ENCODE measurements at regions not wholly inside any gene's neighbourhood (a gene's known extent, or its start where the extent isn't known, plus 50 kb on each side); places are given as distances from the start of the nearest gene placed in this dataset.
"Not testable (repeated sequence)": the region's sequence is repeated elsewhere in the genome, so short reads cannot be mapped to it uniquely, and the experiment has no call there.

- no peak overlapping the region for H3K4me3 ChIP-seq (ENCODE audit: low read depth, low read length)
- DNase-seq (ENCODE audit: low read depth), result no peak
- no peak for TF ChIP-seq MAX (IDR thresholded peaks at IDR 0.05; ENCODE audit: low read depth, low read length)
- TF ChIP-seq MYC (IDR thresholded peaks at IDR 0.05; ENCODE audit: low read depth, low read length), result no peak
- TF ChIP-seq CTCF (IDR thresholded peaks at IDR 0.05; ENCODE audit: low read depth, low read length), result no peak
- no peak for TF ChIP-seq POLR2A (IDR thresholded peaks at IDR 0.05; ENCODE audit: extremely low read depth, insufficient read length)
These were observed 147.6 kb upstream of the RXFP2 start for GRCh38 chr13:31591642-31592233.

- DNase-seq (ENCODE audit: low read depth), result no peak
- TF ChIP-seq MAX (IDR thresholded peaks at IDR 0.05; ENCODE audit: low read depth, low read length) (no peak), MYC (IDR thresholded peaks at IDR 0.05; ENCODE audit: low read depth, low read length) (no peak), CTCF (IDR thresholded peaks at IDR 0.05; ENCODE audit: low read depth, low read length) (no peak), POLR2A (IDR thresholded peaks at IDR 0.05; ENCODE audit: extremely low read depth, insufficient read length) (no peak)
- no peak overlapping the region for H3K4me3 ChIP-seq (ENCODE audit: low read depth, low read length)
These were observed 145.3 kb upstream of the RXFP2 start for GRCh38 chr13:31594056-31594455.

- no peak overlapping the region for H3K4me3 ChIP-seq (ENCODE audit: low read depth, low read length)
- no peak for TF ChIP-seq MAX (IDR thresholded peaks at IDR 0.05; ENCODE audit: low read depth, low read length)
- no peak for TF ChIP-seq MYC (IDR thresholded peaks at IDR 0.05; ENCODE audit: low read depth, low read length)
- no peak for TF ChIP-seq POLR2A (IDR thresholded peaks at IDR 0.05; ENCODE audit: extremely low read depth, insufficient read length)
- no peak for TF ChIP-seq CTCF (IDR thresholded peaks at IDR 0.05; ENCODE audit: low read depth, low read length)
- no peak for DNase-seq (ENCODE audit: low read depth)
These were observed 143.8 kb upstream of the RXFP2 start for GRCh38 chr13:31595563-31595962.

- TF ChIP-seq POLR2A (IDR thresholded peaks at IDR 0.05; ENCODE audit: extremely low read depth, insufficient read length) (no peak), CTCF (IDR thresholded peaks at IDR 0.05; ENCODE audit: low read depth, low read length) (no peak), MYC (IDR thresholded peaks at IDR 0.05; ENCODE audit: low read depth, low read length) (no peak), MAX (IDR thresholded peaks at IDR 0.05; ENCODE audit: low read depth, low read length) (no peak)
- no peak for DNase-seq (ENCODE audit: low read depth)
- H3K4me3 ChIP-seq (ENCODE audit: low read depth, low read length), result no peak overlapping the region
These were observed 140.3 kb upstream of the RXFP2 start for GRCh38 chr13:31598990-31599389.

GRCh38 chr13:31605076-31605860, 134.1 kb upstream of the RXFP2 start:
- H3K4me3 ChIP-seq (ENCODE audit: low read depth, low read length), result no peak overlapping the region
- DNase-seq (ENCODE audit: low read depth), result no peak
- TF ChIP-seq MAX (IDR thresholded peaks at IDR 0.05; ENCODE audit: low read depth, low read length) (no peak), CTCF (IDR thresholded peaks at IDR 0.05; ENCODE audit: low read depth, low read length) (no peak), POLR2A (IDR thresholded peaks at IDR 0.05; ENCODE audit: extremely low read depth, insufficient read length) (no peak), MYC (IDR thresholded peaks at IDR 0.05; ENCODE audit: low read depth, low read length) (no peak)

GRCh38 chr13:31607531-31607930, 131.8 kb upstream of the RXFP2 start:
- not testable (repeated sequence) for H3K4me3 ChIP-seq (ENCODE audit: low read depth, low read length); DNase-seq (ENCODE audit: low read depth)

GRCh38 chr13:31608780-31609179, 130.5 kb upstream of the RXFP2 start:
- DNase-seq (ENCODE audit: low read depth); H3K4me3 ChIP-seq (ENCODE audit: low read depth, low read length): not testable (repeated sequence)

Measured in NB4 (cell line).